Activated CD8-positive, alpha-beta memory T cell treated with anti-CD3 and anti-CD28 coated beads for 24 hours (primary cell): ENCODE measurements at regions not wholly inside any gene's neighbourhood (a gene's known extent, or its start where the extent isn't known, plus 50 kb on each side); places are given as distances from the start of the nearest gene placed in this dataset.

Source experiments
- DNase-seq: peaks from one replicate; pipeline ENCODE4 v3.0.0-alpha.2; 2020

DNA sequence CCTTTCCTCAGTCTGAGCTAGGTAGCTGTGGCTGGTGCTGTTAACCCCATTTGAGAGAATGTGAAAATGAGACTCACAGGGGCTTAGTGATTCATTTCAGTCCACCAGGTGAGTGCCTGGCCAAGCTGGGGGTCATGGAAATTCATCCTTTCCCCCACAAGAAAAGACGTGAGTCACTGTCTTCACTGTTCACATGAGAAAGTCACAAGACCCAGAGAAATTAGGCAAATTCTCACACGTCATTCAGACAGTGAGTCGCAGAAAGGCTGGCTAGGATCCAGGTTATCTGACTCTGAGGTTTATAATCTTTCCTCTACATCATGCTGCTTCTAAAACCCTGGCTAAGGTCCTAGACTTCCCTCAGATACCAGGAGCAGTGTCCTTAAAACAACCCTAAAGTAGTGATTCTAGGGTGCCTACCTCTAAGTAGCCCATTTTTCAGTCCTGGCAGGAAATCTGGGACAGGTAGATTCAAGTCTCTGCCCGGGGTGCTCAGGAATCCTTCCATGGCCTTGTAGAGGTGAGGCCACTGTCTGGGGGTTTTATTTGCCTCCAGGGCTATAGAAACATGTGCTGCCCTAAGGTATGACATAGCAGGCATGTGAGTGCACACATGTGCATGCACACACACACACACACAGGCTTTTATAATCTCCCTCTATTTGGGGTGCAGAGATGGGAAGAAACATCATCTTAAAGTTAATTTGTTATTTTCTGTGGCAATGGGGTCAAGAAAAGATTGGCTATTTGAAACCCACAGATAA is 427.9 kb upstream of the CELF2 start:
- DNase-seq = no peak

DNA sequence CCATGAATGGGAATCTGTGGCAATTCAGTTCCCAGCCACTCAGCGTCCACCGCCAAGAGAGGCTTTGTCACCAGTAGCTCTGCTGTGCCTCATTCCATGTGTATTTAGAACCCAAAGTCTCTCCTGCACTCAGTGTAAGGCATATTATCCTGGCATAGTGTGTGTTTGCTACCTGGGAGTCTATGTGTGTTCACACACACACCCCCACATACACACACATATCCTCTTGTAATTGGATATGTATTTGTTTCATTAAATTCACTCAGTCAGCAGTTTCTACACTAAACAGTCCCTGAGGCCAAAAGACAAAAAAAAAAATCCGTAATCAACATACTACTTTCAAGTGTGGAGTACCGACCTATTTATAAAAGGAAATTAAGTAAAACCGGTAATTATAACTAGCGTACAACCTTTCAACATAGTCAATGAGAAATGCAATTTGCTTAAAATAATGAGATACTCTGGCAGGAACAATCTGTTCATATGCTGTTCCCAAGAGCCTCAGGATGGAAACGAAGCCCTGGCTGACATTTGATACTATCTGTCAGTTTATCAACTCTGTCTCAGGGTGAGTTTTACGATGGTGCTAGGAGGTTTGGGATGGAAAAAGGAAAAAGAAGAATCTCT is 425.8 kb upstream of the CELF2 start:
- no peak for DNase-seq

DNA sequence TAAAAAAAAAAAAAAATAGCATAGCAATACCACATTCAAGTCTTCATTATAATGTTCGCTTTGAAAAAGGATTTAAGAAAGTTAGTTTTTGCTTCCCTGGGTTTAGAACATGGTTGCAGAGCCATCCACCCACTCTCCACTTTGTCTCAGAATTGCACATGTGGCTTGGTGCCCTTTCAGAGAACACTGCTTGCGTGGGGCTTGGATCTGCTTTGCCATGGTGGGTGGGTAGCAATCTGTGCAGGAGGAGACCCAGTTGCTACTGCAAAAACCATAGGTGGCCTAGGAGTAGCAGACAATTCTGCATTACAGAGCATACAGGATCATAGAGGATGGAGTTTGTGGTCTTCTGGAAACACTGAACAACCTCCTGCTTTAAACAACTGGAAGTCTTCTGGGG is 421.4 kb upstream of the CELF2 start:
- no peak for DNase-seq

DNA sequence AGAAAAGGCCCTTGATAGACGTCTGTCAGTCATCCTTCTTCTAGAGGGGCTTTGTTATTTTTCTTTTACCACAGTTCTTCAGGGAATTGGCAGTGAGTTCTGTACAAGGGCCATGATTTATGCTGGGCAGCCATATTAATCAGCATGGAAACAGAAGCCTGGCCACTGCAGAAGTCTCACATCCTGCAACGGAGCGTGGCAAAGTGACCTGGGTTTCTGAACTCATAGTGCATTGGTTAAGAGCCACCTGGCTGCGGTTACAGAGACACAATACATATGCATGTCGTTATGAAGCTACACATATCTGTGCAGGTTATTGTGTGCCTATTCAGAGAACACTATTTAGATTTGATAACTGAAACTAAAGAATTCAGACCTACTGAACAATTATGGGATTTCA is 419.4 kb upstream of the CELF2 start:
- no peak for DNase-seq

DNA sequence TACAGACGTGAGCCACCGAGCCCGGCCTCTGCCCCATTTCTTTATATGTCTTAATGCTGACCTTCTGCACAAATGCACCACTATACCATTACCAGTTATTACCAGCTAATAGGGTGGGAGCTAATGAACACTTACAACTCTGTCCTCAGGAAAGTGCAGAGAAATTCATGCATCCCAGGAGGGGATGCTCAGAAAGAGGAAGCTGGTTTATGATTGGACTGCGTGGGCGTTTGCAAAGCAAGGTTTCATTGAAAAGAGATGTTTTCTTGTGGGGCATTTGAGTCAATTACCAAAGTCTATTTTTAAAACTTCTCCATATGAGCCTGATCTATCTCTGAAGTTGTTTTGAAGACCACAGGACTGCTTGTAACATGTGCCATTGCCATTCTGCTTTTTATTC is 417.7 kb upstream of the CELF2 start:
- no peak for DNase-seq

DNA sequence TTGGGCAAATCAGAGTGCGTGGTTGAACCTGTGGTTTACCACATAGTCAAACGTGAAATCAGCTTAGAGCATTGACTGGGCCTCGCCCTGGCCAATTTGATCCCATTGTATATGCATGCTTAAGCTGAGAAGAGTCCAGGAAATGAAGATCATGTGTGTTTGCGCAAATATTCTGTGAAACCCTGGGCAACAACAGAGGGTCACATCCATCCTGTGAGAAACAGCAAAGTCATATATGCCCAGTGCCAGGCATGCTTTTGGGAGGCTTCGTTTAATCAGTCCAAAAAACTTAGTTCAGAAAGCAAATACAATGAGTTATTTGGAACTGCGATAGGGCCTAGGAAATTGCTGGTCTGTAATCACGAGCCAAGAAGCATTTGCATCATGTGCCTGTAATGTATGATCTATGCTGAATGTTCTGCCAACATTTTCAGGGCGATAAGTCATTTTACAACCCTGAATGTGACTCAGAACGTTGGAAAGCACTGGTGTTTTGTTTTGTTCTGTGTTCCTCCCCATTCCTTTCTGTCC is 412.1 kb upstream of the CELF2 start:
- no peak for DNase-seq

DNA sequence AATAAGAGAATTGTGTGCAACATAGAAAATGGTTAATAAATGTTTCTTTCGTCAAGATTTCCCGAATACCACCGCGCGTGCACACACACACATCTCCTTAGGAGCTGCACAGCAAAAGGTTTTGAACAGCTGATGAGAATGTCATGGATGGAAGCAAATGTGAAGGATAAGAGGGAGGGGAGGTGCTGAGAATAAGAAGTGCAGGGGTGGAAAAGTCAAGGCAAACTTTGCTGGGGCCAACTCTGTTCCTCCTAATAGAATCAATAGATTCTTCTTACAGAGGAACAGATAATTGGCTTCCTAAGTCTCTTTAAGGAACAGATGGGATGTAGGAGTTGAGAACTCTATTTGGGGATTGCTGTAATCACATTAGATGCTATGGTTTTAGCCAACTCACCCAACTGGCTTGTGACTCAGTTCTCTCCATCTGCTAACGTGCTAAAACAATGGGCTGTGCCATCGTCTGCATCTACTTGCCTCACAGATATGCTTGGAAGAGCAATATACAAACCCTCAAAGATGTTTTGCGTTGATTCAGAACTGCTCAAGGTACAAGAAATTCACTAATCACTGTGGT is 408.2 kb upstream of the CELF2 start:
- DNase-seq = no peak

DNA sequence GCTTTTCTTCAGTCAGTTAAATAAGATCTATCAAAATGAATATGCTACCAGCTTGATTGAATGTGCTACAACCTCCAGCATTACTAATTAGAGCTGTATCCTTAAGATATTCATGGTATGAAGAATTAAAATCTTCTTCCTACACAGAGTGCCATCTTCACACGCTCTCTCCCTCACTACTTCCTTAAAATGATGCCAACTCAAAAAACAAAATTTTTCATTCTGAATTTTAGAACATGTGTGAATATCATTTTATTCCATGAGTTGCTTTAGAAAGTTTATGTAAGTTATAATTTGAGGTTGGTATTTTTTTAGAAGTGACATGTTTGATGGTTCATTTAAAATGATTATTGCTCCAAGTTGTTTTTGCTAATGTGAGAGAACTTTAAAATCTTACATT is 407.5 kb upstream of the CELF2 start:
- DNase-seq = no peak

DNA sequence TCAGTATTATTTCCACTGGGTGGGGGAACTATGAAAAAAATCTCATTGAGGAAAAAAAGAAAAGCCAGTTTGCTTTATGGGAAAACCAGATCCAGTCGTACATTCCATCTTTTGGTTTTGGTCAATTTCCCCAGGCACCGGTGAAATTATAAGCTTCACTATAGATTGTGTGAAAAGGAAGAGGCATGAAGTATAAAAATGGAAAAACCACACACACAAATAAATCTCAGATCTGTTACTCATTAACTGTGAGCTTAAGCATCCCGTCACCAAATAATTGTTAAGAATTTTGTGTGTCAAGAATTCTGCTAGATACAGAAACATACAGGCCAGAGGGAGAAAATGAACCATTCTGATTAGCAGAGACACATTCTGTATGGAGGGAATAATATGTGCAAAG is 405.5 kb upstream of the CELF2 start:
- DNase-seq = no peak

DNA sequence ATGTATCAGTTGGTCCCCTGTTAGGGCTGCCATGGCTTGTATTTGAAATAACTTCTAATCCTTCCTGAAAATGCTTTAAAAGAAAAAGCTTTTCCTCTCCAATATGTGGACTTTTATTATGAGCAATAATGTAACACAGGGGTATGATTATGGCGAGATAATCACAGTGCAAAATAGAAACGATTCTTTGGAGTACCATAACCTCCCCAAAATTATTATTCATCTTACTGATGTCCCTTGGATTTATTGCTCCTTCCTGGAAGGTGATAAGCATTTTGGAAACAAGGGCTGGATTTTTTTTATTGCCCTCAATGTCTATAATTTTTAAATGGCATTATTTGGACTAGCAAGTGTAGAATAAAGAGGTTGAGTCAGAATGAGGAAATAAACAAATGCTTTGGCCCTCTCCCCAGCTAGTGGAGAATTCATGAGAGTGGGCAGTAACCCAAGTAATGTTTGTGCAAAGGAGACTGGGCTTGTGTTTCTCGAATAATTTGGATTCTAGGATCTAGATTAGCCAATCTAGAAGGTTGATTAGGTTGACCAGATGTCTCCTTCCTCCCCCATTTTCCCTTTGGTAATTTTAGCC is 403.9 kb upstream of the CELF2 start:
- DNase-seq = no peak

DNA sequence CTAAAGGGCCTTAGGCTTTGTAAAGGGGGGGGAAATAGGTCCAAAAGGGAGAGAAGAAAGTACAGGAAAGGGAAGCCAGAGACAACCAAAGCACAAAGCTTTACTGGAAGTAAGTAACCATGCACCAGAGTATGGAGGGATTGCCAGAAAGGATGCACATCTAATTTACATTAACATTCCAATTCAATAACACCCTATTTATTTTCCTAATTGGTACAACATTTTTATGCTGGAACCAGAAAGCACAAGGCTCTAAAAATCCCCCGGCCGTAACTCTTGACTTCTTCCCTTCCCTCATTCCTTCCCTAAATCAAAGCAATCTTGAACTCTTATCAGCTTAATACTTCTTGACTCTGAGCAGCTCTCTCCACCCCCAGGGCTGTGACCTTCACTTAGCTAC is 400.0 kb upstream of the CELF2 start:
- no peak for DNase-seq

DNA sequence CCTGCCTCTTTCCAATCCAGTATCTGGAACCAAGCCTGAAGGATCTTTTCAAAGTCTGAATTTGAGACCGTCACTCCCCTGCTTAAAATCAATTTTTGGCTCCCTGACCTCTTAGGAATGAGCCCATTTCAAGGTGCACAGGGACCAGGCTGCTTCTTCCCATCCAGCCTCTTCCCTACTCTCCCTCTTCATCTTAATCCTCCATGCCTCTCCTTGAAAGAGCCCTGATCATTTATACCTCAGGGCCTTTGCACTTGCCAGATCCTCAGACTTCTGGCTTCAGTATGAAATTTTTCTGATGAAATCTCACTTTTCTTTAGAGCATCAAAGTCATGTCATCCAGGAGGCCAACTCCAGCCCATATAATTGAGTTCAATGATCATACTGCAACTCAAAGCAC is 399.5 kb upstream of the CELF2 start:
- no peak for DNase-seq

DNA sequence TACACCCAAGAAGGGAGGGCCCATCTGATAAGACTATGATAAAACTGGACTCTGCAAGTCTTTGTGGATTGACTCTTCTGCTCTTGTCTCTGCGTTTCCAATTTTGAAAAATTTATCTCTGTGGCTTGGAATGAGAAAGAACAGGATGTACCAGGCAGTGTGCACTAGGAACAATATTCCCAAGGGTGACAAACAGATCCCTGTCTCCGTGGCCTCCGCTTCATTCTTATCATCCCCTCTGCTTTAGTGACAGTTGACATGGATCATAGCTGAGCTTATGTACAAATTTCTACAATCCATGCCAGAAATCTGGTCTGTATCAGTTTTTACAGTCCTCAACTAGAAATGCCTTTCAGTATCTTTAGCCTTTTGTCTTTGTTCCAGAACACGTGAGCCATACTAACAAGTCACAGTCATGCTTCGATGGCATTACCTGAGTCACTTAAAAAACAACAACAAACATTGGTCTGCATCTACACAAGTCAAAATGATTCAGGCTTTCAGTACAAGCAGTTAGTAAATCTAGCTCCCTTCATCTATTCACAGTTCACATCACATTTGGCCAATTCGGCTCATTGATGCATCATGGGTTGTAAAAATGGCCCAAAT is 393.6 kb upstream of the CELF2 start:
- no peak for DNase-seq

DNA sequence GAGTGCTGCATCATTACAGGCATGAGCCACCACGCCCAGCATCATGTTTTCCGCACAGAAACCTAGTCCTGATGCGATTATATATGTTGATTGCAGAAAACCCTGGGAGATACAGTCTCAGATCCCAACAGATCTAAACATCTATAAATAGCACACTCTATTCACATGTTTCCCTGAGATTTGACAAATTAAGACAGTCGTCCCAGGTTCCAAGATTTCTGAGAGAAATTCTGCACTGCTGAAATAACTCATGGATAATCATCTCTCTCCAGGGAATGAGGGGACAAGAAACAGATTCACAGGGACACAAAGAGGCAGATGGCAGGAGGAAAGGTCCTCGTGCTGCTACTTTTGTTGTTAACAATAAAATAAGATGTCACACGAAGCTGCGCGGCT is 393.1 kb upstream of the CELF2 start:
- no peak for DNase-seq

DNA sequence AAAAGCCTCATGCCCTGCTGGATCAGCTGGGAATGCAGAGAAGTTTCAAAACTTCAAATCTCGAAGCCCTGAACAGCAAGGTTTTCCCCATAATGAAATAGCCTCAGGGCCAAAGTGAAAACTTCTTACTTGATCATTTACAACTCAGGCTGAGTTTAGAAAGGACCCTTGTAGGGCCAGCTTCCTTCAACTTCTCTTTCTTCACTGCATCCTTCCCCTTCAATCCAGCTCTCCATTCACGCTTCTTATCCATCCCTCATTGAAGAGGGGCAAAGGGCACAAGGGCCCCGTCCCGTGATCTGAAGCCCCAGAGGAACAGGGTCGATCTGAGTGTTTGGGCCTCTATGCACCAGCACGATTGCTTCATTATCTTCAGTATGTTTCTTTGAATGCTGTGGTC is 392.2 kb upstream of the CELF2 start:
- no peak for DNase-seq

DNA sequence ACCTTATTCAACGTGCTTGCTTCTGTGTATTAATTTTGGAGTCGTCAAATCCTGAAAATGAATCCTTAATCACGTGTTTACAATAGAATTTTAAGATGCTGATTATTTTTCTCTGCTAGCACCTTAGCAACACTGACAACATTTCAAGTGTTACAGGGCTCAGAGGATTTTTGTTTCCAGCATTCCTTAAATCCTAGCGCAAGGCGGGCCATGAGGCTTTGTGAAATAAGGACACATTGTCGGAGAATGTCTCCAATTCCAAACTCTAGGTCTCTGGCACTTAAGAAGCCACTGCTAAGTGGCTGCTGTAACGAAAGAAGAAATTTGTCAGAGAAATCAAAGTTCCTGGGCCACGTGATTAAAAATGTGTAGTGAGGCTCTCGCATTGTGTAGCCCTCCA is 390.9 kb upstream of the CELF2 start:
- no peak for DNase-seq

DNA sequence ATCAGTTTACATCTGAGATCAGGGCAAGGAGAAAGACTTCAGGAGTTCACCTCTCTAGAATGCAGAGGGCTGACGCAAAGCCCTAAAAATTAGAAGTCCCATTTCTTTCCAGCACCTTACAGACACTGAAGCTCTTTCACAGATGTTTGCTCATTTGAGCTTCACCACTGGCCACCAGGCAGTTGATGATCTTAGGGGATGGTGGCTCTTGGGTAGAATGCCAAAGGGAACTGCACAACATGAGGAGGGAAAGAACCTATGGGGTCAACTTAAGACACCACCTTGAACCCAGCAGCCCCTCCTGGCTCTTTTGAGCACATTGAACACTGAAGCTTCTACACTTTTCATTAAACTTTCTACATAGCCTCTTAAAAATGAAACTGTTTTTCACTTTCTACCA is 390.3 kb upstream of the CELF2 start:
- no peak for DNase-seq

DNA sequence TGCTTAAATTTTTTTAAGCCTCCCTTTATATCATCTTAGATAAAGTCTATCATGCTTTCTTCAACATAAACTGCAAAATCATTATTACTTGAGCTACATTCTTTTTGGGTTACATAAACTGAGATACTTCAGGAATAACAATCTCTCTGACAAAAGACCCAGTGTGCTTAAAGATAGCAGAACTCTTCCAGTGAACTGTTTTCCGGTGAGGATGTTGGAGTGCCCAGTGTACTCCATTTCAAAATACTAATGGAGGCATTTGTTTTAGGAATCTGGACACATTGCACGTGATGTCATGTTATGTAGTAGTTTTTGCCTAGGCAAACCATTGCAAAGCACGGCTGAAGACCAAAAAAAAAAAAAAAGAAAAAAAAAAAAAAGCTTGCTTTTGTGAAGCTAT is 388.2 kb upstream of the CELF2 start:
- no peak for DNase-seq

DNA sequence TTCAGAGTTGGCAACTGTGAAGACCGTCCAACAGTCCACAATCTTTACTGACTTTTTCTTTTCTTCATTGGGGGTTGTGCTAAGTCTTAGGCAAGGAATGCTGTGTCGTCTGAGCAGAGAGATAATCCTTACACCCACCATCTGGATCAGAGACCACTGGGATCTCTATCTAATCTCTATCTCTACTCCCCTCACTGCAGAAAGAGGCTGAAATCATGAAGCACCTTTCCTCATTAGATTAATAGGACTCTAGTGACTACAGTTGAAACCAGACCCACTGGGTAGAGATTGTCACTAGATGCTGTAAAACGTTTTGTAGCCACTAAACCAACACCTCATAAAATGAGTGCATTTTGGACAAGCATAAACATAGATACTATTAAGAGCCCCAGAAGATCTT is 387.4 kb upstream of the CELF2 start:
- DNase-seq = no peak

DNA sequence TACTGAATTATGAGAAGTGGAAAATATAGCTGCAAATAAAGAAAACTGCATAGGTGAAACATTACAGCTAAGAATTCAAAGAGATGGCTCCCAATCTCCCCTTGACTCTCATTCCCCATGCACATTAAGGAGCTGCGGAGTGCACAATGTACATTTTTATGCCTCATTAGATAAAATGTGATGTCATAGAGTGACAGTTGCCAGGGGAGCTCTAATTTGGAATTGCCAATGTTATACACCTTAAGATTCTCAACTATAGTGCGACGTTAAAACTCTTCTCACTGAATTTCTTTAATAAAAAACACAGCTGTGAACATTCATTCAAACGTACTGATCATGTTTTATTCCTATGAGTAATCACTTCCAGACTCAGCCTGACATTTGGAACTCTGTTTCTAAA is 386.9 kb upstream of the CELF2 start:
- no peak for DNase-seq

DNA sequence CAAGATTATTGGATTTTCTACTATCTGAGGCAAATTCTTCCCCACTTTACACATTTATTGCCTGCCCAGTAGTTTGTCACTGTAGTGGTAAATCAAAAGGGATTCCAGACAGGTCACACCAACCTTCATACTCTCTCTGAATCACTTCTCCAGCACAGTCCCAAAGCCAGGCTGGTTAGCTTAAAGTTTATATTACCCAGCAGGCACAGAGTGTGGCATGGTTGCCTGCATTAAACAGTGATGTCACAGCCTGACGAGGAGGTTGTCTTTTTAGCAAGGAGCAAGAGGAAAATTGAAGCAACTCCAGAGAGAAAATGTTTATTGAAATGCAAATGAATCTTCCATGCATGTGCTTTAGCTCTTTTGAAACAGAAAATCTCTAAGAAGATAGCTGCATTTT is 375.5 kb upstream of the CELF2 start:
- no peak for DNase-seq

DNA sequence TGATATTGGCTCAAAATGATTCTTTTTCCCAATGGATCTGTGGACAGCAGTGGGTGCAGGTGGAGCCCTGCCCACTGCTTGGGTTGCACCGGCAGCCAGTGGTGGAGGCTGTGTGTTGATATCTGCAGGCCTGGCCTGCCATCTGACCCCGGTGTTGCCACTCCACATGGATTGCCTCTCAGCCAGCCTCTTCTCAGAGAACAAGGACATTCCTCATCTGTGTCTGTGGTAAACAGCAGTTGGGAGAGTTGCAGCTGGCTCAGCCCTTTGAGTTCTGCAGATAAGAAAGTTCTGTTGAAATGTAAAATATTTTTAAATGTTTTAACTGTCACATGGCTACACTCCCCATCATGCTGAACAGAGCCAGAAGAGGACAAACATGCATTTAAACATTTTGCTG is 374.9 kb upstream of the CELF2 start:
- DNase-seq = no peak

DNA sequence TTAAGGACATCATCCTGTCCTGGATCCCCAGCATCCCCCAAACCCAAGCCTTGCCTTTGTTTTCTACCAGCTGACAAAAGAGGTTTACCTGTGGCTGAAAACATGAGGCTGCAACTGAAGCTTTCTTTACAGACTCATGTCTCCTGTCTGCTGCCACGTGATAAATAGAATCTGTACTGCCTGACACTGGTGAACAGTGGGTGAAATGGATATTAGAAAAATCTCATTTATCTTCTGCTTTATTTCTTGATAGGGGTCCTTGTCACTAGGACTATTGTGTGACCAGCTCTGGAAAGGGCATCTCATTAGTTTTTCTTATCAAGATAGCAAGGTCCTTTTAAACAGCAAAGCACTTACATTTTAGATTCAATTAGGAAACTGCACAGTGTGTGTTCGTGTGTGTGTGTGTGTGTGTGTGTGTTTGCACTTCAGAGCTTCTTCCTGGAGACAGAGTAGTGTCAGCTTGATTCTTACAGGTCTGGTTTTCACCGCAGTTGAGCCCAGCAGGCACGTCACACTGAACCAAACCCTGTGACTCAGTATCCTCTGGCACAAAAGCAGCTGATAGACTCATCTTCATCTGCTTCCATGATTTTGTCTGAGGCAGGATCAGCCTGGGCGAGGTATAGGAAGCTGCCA is 373.5 kb upstream of the CELF2 start:
- DNase-seq = no peak
